GM12892 (cell line): ENCODE measurements at regions not wholly inside any gene's neighbourhood (a gene's known extent, or its start where the extent isn't known, plus 50 kb on each side); places are given as distances from the start of the nearest gene placed in this dataset.

Experiments
- POLR2A ChIP-seq: IDR thresholded peaks from 2 replicates; pipeline ENCODE4 v1.6.1; 2011; ENCODE audit warnings: low read depth, low read length, control low read depth
- POLR2AphosphoS5 ChIP-seq: IDR thresholded peaks from 2 replicates; pipeline ENCODE4 v1.6.1; 2011; ENCODE audit warnings: low read depth, low read length, control low read depth

DNA sequence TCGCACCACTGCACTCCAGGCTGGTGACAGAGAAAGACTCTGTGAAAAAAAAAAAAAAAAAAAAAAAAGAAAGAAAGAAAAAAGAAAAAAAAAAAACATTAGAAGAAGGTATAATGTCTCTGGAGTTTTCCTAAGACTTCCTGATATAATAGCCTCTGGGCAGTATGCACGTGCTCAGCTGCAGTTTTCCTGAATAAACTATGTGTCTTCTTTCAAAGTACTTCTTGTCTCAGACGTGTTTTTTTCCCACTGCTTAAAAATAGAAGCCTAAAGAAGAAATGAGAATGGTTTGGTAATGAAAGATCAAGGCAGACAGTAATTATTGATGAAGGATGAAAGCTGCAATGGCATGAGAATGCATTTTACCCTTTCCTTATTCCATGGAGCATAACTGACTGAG is 148.1 kb upstream of the TRPC7 start:
- no peak for TF ChIP-seq POLR2AphosphoS5
- TF ChIP-seq POLR2A: no peak
